CD14-positive monocyte (primary cell): ENCODE measurements at regions not wholly inside any gene's neighbourhood (a gene's known extent, or its start where the extent isn't known, plus 50 kb on each side); places are given as distances from the start of the nearest gene placed in this dataset.
A peak's percentile ranks its signal among the peaks of the same experiment; 100 is the strongest.

Source experiments
- DNase-seq, 3 donors: peaks; one replicate each; pipeline ENCODE4 v3.0.0-alpha.2; 2011 to 2022
- H2AFZ ChIP-seq: 2 replicates; pipeline ENCODE4 v1.6.0; 2012; ENCODE audit warnings: mild to moderate bottlenecking, low read depth, low read length, inconsistent platforms; ENCODE audit not compliant: insufficient read depth, poor library complexity, severe bottlenecking
- H3K27ac ChIP-seq, 2 donors: 1 replicate in 1 of 2; 2 replicates in 1 of 2; pipeline ENCODE4 v1.5.1; 2012 to 2013; ENCODE audit warnings: low read length in 2 of 2, control low read depth in 1 of 2, inconsistent platforms in 1 of 2, low read depth in 1 of 2, mild to moderate bottlenecking in 1 of 2
- H3K27me3 ChIP-seq, 2 donors: one replicate each; pipeline versions ENCODE4 v1.6.0 to v1.6.1; 2011 to 2013; ENCODE audit warnings: low read length in 2 of 2; ENCODE audit not compliant: control insufficient read depth in 2 of 2, insufficient read depth in 2 of 2
- H3K36me3 ChIP-seq, 2 donors: replicated peaks in 1 of 2; 1 replicate in 1 of 2; 2 replicates in 1 of 2; pipeline versions ENCODE4 v1.5.1 to v1.6.1; 2012 to 2013; ENCODE audit warnings: low read length in 2 of 2, control low read depth in 1 of 2, inconsistent platforms in 1 of 2, mild to moderate bottlenecking in 1 of 2; ENCODE audit not compliant: insufficient read depth in 2 of 2, control insufficient read depth in 1 of 2
- H3K4me1 ChIP-seq, 2 donors: 1 replicate in 1 of 2; 2 replicates in 1 of 2; pipeline versions ENCODE4 v1.5.1 to v1.6.1; 2012 to 2013; ENCODE audit warnings: low read length in 2 of 2, control low read depth in 1 of 2, inconsistent platforms in 1 of 2, mild to moderate bottlenecking in 1 of 2, moderate library complexity in 1 of 2; ENCODE audit not compliant: insufficient read depth in 2 of 2, control insufficient read depth in 1 of 2
- H3K4me2 ChIP-seq: replicated peaks from 2 replicates; pipeline ENCODE3; 2012; ENCODE audit warnings: low read length, moderate library complexity, mild to moderate bottlenecking; ENCODE audit not compliant: poor library complexity, severe bottlenecking; ENCODE audit errors: extremely low read depth
- H3K4me3 ChIP-seq, 3 experiments: fragments of 200-600 bp in 1 of 3; sonication (generic) in 1 of 3; replicated peaks in 1 of 3; 1 replicate in 2 of 3; 2 replicates in 1 of 3; pipeline ENCODE4 v1.5.1; 2011 to 2013; ENCODE audit warnings: low read length in 3 of 3, mild to moderate bottlenecking in 3 of 3, control low read depth in 2 of 3, low read depth in 2 of 3, inconsistent platforms in 1 of 3, moderate library complexity in 1 of 3
- H3K79me2 ChIP-seq: 2 replicates; pipeline ENCODE4 v1.6.0; 2012; ENCODE audit warnings: mild to moderate bottlenecking, control low read depth, inconsistent platforms, low read length, moderate library complexity; ENCODE audit not compliant: insufficient read depth
- H3K9ac ChIP-seq: 2 replicates; pipeline ENCODE4 v1.6.0; 2017; ENCODE audit warnings: low read length, mild to moderate bottlenecking; ENCODE audit not compliant: insufficient read depth, poor library complexity, severe bottlenecking
- H3K9me3 ChIP-seq, 2 donors: replicated peaks in 1 of 2; 1 replicate in 1 of 2; 2 replicates in 1 of 2; pipeline versions ENCODE4 v1.5.1 to v1.6.1; 2012 to 2013; ENCODE audit warnings: low read length in 2 of 2, control low read depth in 1 of 2; ENCODE audit not compliant: control insufficient read depth in 1 of 2, insufficient read depth in 1 of 2
- H4K20me1 ChIP-seq: 2 replicates; pipeline ENCODE4 v1.6.0; 2012; ENCODE audit warnings: mild to moderate bottlenecking, low read length, control low read depth, moderate library complexity; ENCODE audit not compliant: insufficient read depth
- H3K27ac Mint-ChIP-seq, 7 donors: one replicate each; pipeline ENCODE4 v1.8.0; 2020; ENCODE audit warnings: mild to moderate bottlenecking in 7 of 7, mixed read lengths in 7 of 7, moderate library complexity in 6 of 7, inconsistent platforms in 2 of 7
- H3K27me3 Mint-ChIP-seq, 3 donors: one replicate each; pipeline ENCODE4 v1.8.0; 2021 to 2022; ENCODE audit warnings: low read depth in 3 of 3, mild to moderate bottlenecking in 3 of 3, mixed read lengths in 3 of 3, moderate library complexity in 3 of 3, inconsistent platforms in 1 of 3
- H3K36me3 Mint-ChIP-seq, 2 donors: one replicate each; pipeline ENCODE4 v1.8.0; 2020; ENCODE audit warnings: mixed read lengths in 2 of 2, inconsistent platforms in 1 of 2, mild to moderate bottlenecking in 1 of 2
- H3K4me1 Mint-ChIP-seq: one replicate; pipeline ENCODE4 v1.8.0; 2020; ENCODE audit warnings: mild to moderate bottlenecking, mixed read lengths
- H3K4me3 Mint-ChIP-seq, 2 donors: one replicate each; pipeline ENCODE4 v1.8.0; 2020; ENCODE audit warnings: mild to moderate bottlenecking in 2 of 2, mixed read lengths in 2 of 2, moderate library complexity in 1 of 2
- H3K9me3 Mint-ChIP-seq, 7 donors: one replicate each; pipeline ENCODE4 v1.8.0; 2020 to 2022; ENCODE audit warnings: mixed read lengths in 7 of 7, mild to moderate bottlenecking in 6 of 7, moderate library complexity in 6 of 7, inconsistent platforms in 2 of 7
- WGBS: methylation state at CpG from one replicate; pipeline ENCODE4 v1.1.5; 2013; ENCODE audit warnings: missing lambda C conversion rate; ENCODE audit not compliant: insufficient coverage; 5-methylcytosine and 5-hydroxymethylcytosine counted together
- intact Hi-C, 2 donors: fragments of 100-400 bp; cut with micrococcal nuclease; formaldehyde crosslinking; loops; one replicate each; pipeline versions ENCODE4 v1.15.0 to v1.15.1; 2023
- TF ChIP-seq, protein P1 (sequence below): fragments of 200-600 bp; IDR thresholded peaks from one replicate; pipeline ENCODE4 v1.8.0; 2022; ENCODE audit warnings: antibody characterized with exemption, mild to moderate bottlenecking

DNA sequence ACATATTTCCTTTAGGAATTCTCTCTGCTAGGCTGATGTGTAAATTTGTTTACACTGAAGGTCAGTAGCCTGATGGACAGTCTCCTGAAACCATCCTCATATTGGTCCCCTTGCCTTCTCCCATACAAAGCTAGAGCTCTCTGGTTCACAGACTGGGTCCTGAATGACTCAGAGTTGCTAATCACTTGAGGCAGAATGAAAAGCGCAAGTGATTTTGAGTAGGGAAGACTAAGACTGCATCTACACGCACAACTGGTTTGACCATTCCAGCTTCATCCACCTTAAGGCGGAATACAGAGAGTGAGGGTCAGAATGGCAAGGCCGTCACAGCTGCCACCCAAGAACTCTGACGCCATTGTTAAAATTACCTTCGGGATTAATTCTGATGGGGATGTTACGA is 70.2 kb upstream of the KIF26B start:
- no peak for DNase-seq
- Histone ChIP-seq H2AFZ (no peak overlapping the region), H4K20me1 (no peaks in the 10 kb centered on the region), H3K36me3 (peaks cover 17 to 30% of the 10 kb centered on the region in 2 donors), H3K4me1 (no peaks in the 10 kb centered on the region), H3K27me3 (no peaks in the 10 kb centered on the region), H3K27ac (no peak overlapping the region), H3K9me3 (no peaks in the 10 kb centered on the region), H3K79me2 (no peaks in the 10 kb centered on the region), H3K4me2 (no peak overlapping the region), H3K9ac (no peak overlapping the region), H3K4me3 (no peak overlapping the region)
- H3K36me3 Mint-ChIP-seq, result peaks cover 22 to 32% of the 10 kb centered on the region in 2 donors
- H3K27me3 Mint-ChIP-seq, result no peaks in the 10 kb centered on the region
- TF ChIP-seq, protein P1, sequence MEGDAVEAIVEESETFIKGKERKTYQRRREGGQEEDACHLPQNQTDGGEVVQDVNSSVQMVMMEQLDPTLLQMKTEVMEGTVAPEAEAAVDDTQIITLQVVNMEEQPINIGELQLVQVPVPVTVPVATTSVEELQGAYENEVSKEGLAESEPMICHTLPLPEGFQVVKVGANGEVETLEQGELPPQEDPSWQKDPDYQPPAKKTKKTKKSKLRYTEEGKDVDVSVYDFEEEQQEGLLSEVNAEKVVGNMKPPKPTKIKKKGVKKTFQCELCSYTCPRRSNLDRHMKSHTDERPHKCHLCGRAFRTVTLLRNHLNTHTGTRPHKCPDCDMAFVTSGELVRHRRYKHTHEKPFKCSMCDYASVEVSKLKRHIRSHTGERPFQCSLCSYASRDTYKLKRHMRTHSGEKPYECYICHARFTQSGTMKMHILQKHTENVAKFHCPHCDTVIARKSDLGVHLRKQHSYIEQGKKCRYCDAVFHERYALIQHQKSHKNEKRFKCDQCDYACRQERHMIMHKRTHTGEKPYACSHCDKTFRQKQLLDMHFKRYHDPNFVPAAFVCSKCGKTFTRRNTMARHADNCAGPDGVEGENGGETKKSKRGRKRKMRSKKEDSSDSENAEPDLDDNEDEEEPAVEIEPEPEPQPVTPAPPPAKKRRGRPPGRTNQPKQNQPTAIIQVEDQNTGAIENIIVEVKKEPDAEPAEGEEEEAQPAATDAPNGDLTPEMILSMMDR, result no peak
- H3K4me1 Mint-ChIP-seq, result no peaks in the 10 kb centered on the region
- H3K9me3 Mint-ChIP-seq, result no peaks in the 10 kb centered on the region
- H3K4me3 Mint-ChIP-seq, result no peak overlapping the region
- WGBS, result no CpG with 5 or more reads among the region's 7 CpGs
- intact Hi-C loops, result no loop called here
- no peak overlapping the region for H3K27ac Mint-ChIP-seq

GRCh38 chr1:245079021-245079609 is 75.7 kb upstream of the KIF26B start:
- H3K9me3 Mint-ChIP-seq, result no peaks in the 10 kb centered on the region
- DNase-seq, result peak in 1 of 3 donors; percentile 5
- H3K4me3 ChIP-seq, result no peak overlapping the region

More at GRCh38 chr1:245079021-245079609, 75.7 kb upstream of the KIF26B start:
- Histone ChIP-seq H3K4me2 (no peak overlapping the region), H3K79me2 (no peaks in the 10 kb centered on the region), H4K20me1 (no peaks in the 10 kb centered on the region), H3K27me3 (no peaks in the 10 kb centered on the region), H3K4me1 (no peaks in the 10 kb centered on the region), H3K9me3 (no peaks in the 10 kb centered on the region), H2AFZ (no peak overlapping the region), H3K36me3 (no peaks in the 10 kb centered on the region), H3K9ac (no peak overlapping the region), H3K27ac (no peak overlapping the region)
- TF ChIP-seq, protein P1, result peak; percentile 74
- H3K4me1 Mint-ChIP-seq, result peaks cover 3% of the 10 kb centered on the region
- no peak overlapping the region for H3K27ac Mint-ChIP-seq
- WGBS, result 92% methylated on average over 5 of the region's 9 CpGs
- H3K36me3 Mint-ChIP-seq, result peaks cover 12 to 20% of the 10 kb centered on the region in 2 donors
- H3K4me3 Mint-ChIP-seq, result no peak overlapping the region
- intact Hi-C loops, result no loop called here
- H3K27me3 Mint-ChIP-seq, result no peaks in the 10 kb centered on the region
